Sigmoid colon (tissue), 6 donors: ENCODE measurements at regions not wholly inside any gene's neighbourhood (a gene's known extent, or its start where the extent isn't known, plus 50 kb on each side); places are given as distances from the start of the nearest gene placed in this dataset.

Experiments
- DNase-seq: peaks from one replicate; pipeline ENCODE4 v3.0.0-alpha.2; 2019
- H3K27ac ChIP-seq, 4 donors: fragments of 200-600 bp; sonication (generic); one replicate each; pipeline ENCODE4 v1.5.1; 2016 to 2019; ENCODE audit warnings: mild to moderate bottlenecking in 1 of 4
- H3K27me3 ChIP-seq, 3 donors: fragments of 200-600 bp; sonication (generic); one replicate each; pipeline ENCODE4 v1.5.1; 2019; ENCODE audit warnings: mild to moderate bottlenecking in 1 of 3
- H3K36me3 ChIP-seq, 4 donors: fragments of 200-600 bp; sonication (generic); one replicate each; pipeline ENCODE4 v1.5.1; 2016 to 2019
- H3K4me1 ChIP-seq, 4 donors: fragments of 200-600 bp; sonication (generic); one replicate each; pipeline ENCODE4 v1.5.1; 2017 to 2019
- H3K4me3 ChIP-seq, 4 donors: fragments of 200-600 bp; sonication (generic); one replicate each; pipeline ENCODE4 v1.5.1; 2017 to 2019; ENCODE audit warnings: mild to moderate bottlenecking in 2 of 4, moderate library complexity in 1 of 4
- H3K9me3 ChIP-seq, 4 donors: fragments of 200-600 bp in 3 of 4; sonication (generic) in 3 of 4; one replicate each; pipeline versions ENCODE4 v1.5.1 to v1.6.1; 2013 to 2019
- CTCF ChIP-seq, 4 experiments: fragments of 450-650 bp in 3 of 4; fragments of 200-600 bp in 1 of 4; IDR thresholded peaks; one replicate each; pipeline ENCODE4 v1.5.1; 2016 to 2019; ENCODE audit warnings: antibody characterized with exemption in 4 of 4, mild to moderate bottlenecking in 3 of 4, moderate library complexity in 2 of 4
- EP300 ChIP-seq, 4 donors: sonication (generic); formaldehyde crosslinking; IDR thresholded peaks; one replicate each; pipeline ENCODE4 v1.6.1; 2017; ENCODE audit warnings: antibody characterized with exemption in 4 of 4
- POLR2A ChIP-seq, 2 donors: fragments of 450-650 bp; IDR thresholded peaks; one replicate each; pipeline ENCODE4 v1.6.1; 2016; ENCODE audit warnings: antibody characterized with exemption in 2 of 2, mild to moderate bottlenecking in 2 of 2, moderate library complexity in 2 of 2
- POLR2AphosphoS5 ChIP-seq, 4 donors: sonication (generic); formaldehyde crosslinking; IDR thresholded peaks; one replicate each; pipeline ENCODE4 v1.6.1; 2017; ENCODE audit warnings: antibody characterized with exemption in 4 of 4
- WGBS, 2 donors: extraction: QIAGEN DNeasy Blood & Tissue Kit; methylation state at CpG; one replicate each; pipeline ENCODE4 v1.1.7; 2013; 5-methylcytosine and 5-hydroxymethylcytosine counted together
- intact Hi-C: fragments of 100-400 bp; cut with DNase I; formaldehyde crosslinking; loops from one replicate; pipeline ENCODE4 v1.15.1; 2023
- donor health status: healthy with polysubstance abuse.
- donor health status: healthy.

DNA sequence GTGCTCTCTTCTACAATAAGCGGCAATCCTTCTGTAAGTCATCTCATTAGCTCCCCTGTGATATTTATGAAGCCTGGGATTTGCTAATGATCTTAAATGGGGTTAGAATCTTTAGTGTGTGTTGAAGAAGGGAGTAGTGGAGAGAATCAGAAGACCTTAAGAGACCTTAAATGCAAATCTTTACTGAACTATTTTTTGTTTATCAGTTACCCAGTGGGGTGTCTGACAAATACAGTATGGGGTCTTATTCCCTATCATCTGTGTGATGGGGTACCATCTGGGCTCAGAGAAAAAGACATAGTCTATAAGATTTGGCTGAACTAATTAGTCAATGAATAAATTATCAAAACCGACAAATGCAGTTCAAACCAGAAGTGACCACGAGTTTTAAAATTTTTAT, 378.4 kb upstream of the SGCD start:
- Histone ChIP-seq H3K4me1 (no peaks in the 10 kb centered on the region), H3K27me3 (no peaks in the 10 kb centered on the region), H3K9me3 (no peaks in the 10 kb centered on the region), H3K27ac (no peak overlapping the region), H3K36me3 (no peaks in the 10 kb centered on the region), H3K4me3 (no peak overlapping the region)
- WGBS, 2 donors: 88 to 91% methylated on average over 3 of the region's 3 CpGs
- intact Hi-C loops: no loop called here
- no peak for TF ChIP-seq EP300 (IDR thresholded peaks at IDR 0.05)
- TF ChIP-seq CTCF (IDR thresholded peaks at IDR 0.05): no peak
- DNase-seq: no peak

GRCh38 chr5:155952486-155953089, 374.4 kb upstream of the SGCD start:
- Histone ChIP-seq H3K9me3 (no peaks in the 10 kb centered on the region), H3K27ac (no peak overlapping the region), H3K4me1 (peaks cover 0 to 4% (median 1%) of the 10 kb centered on the region in 4 donors), H3K36me3 (no peaks in the 10 kb centered on the region), H3K4me3 (no peak overlapping the region), H3K27me3 (no peaks in the 10 kb centered on the region)
- TF ChIP-seq CTCF (IDR thresholded peaks at IDR 0.05) (no peak), EP300 (IDR thresholded peaks at IDR 0.05) (no peak), POLR2AphosphoS5 (IDR thresholded peaks at IDR 0.05) (no peak), POLR2A (IDR thresholded peaks at IDR 0.05) (no peak)
- WGBS, 2 donors: 80 to 85% methylated on average over 7 of the region's 7 CpGs
- no peak for DNase-seq
- intact Hi-C loops: no loop called here

GRCh38 chr5:155953335-155953734, 373.6 kb upstream of the SGCD start:
- no peak for DNase-seq
- Histone ChIP-seq H3K27me3 (no peaks in the 10 kb centered on the region), H3K4me3 (no peak overlapping the region), H3K36me3 (no peaks in the 10 kb centered on the region), H3K4me1 (peaks cover 0 to 4% (median 1%) of the 10 kb centered on the region in 4 donors), H3K9me3 (no peaks in the 10 kb centered on the region), H3K27ac (no peak overlapping the region)
- intact Hi-C loops: no loop called here
- TF ChIP-seq POLR2A (IDR thresholded peaks at IDR 0.05) (no peak), CTCF (IDR thresholded peaks at IDR 0.05) (no peak), EP300 (IDR thresholded peaks at IDR 0.05) (no peak), POLR2AphosphoS5 (IDR thresholded peaks at IDR 0.05) (no peak)
- WGBS, 2 donors: 78 to 85% methylated on average over 1 of the region's 1 CpG

GRCh38 chr5:155954701-155955445, 372.1 kb upstream of the SGCD start:
- H3K4me1 ChIP-seq: peaks cover 0 to 4% (median 1%) of the 10 kb centered on the region in 4 donors
- WGBS, 2 donors: 77 to 85% methylated on average over 6 of the region's 6 CpGs
- no peaks in the 10 kb centered on the region for H3K27me3 ChIP-seq
- no peak overlapping the region for H3K27ac ChIP-seq
- no peak for DNase-seq
- no peaks in the 10 kb centered on the region for H3K9me3 ChIP-seq
- intact Hi-C loops: no loop called here
- no peaks in the 10 kb centered on the region for H3K36me3 ChIP-seq
- TF ChIP-seq EP300 (IDR thresholded peaks at IDR 0.05) (no peak), POLR2AphosphoS5 (IDR thresholded peaks at IDR 0.05) (no peak)
- H3K4me3 ChIP-seq: no peak overlapping the region

DNA sequence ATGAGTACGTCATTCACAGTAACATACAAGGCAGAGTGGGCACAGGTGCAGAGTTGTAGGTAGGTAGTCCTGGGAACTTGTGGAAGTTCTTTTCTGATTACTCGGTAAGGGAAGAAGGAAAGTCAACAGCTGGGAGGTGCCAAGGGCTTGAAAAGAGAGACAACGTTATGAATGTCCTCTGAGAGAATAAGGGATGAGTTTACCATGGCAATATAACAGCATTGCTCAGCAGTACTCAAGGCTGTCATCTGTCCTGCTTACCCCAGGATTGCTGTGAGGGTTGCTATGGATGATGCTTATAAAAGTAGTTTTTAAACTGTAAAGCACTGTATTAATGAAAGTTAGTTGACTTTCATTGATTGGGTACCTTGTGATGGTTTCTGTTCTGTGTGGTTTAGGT, 369.1 kb upstream of the SGCD start:
- no peaks in the 10 kb centered on the region for H3K9me3 ChIP-seq
- H3K27me3 ChIP-seq: no peaks in the 10 kb centered on the region
- 80 to 88% methylated on average over 3 of the region's 3 CpGs for WGBS, 2 donors
- intact Hi-C loops: no loop called here
- no peak for DNase-seq
- no peaks in the 10 kb centered on the region for H3K36me3 ChIP-seq
- no peak overlapping the region for H3K27ac ChIP-seq
- no peak for TF ChIP-seq POLR2A (IDR thresholded peaks at IDR 0.05)
- no peak for TF ChIP-seq POLR2AphosphoS5 (IDR thresholded peaks at IDR 0.05)
- no peak for TF ChIP-seq CTCF (IDR thresholded peaks at IDR 0.05)
- no peak for TF ChIP-seq EP300 (IDR thresholded peaks at IDR 0.05)
- no peak overlapping the region for H3K4me3 ChIP-seq
- H3K4me1 ChIP-seq: peaks cover 0 to 4% (median 1%) of the 10 kb centered on the region in 4 donors
